Body of pancreas (tissue), 4 donors: ENCODE measurements at regions not wholly inside any gene's neighbourhood (a gene's known extent, or its start where the extent isn't known, plus 50 kb on each side); places are given as distances from the start of the nearest gene placed in this dataset.

Experiments used
- POLR2A ChIP-seq, 3 donors: fragments of 450-650 bp; IDR thresholded peaks; one replicate each; pipeline ENCODE4 v1.6.1; 2016; ENCODE audit warnings: antibody characterized with exemption in 3 of 3, mild to moderate bottlenecking in 2 of 3
- TF ChIP-seq, protein P1 (sequence below), 7 experiments: fragments of 450-650 bp in 4 of 7; fragments of 200-600 bp in 3 of 7; sonication (generic) in 3 of 7; IDR thresholded peaks; one replicate each; pipeline ENCODE4 v1.5.1; 2016 to 2019; ENCODE audit warnings: antibody characterized with exemption in 7 of 7

DNA sequence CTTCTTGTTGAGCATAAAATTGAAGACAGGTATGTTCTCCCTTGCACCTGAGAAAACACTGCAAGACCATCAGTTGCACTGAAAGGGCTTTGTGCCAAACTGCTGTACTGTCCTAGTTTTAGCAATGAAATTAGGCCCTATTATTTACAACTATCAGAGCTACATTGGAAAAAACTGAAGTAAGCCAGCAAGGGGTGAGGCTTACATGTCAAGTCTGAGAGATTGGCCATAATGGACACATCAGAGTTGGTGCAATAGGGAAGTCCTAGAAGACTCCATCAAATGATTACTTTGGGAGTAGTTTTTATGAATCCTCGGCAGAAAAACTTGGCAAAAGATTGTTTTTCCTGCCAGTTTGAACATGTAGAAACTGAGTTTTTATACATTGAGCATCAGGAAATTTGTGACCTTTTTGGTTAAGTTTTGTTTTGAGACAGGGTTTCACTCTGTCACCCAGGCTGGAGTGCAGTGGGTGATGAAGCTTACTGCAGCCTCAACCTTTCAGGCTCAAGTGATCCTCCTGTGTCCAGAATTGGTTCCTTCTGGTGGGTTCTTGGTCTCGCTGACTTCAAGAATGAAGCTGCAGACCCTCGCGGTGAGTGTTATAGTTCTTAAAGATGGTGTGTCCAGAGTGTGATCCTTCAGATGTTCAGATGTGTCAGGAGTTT, 160.1 kb upstream of the BANK1 start:
- TF ChIP-seq, protein P1, sequence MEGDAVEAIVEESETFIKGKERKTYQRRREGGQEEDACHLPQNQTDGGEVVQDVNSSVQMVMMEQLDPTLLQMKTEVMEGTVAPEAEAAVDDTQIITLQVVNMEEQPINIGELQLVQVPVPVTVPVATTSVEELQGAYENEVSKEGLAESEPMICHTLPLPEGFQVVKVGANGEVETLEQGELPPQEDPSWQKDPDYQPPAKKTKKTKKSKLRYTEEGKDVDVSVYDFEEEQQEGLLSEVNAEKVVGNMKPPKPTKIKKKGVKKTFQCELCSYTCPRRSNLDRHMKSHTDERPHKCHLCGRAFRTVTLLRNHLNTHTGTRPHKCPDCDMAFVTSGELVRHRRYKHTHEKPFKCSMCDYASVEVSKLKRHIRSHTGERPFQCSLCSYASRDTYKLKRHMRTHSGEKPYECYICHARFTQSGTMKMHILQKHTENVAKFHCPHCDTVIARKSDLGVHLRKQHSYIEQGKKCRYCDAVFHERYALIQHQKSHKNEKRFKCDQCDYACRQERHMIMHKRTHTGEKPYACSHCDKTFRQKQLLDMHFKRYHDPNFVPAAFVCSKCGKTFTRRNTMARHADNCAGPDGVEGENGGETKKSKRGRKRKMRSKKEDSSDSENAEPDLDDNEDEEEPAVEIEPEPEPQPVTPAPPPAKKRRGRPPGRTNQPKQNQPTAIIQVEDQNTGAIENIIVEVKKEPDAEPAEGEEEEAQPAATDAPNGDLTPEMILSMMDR (IDR thresholded peaks at IDR 0.05), result no peak
- no peak for TF ChIP-seq POLR2A (IDR thresholded peaks at IDR 0.05)
